ENCODE measurements at regions not wholly inside any gene's neighbourhood (a gene's known extent, or its start where the extent isn't known, plus 50 kb on each side); places are given as distances from the start of the nearest gene placed in this dataset.

- DNase-seq (no peak), ATAC-seq (no peak)
- H3K4me1 ChIP-seq (ENCODE audit: low read depth), result no peaks in the 10 kb centered on the region
- H3K36me3 ChIP-seq (ENCODE audit: low read depth), result no peaks in the 10 kb centered on the region
- no peaks in the 10 kb centered on the region for H3K9me3 ChIP-seq
- no peak overlapping the region for H3K4me3 ChIP-seq
- intact Hi-C loops (cut with DNase I, micrococcal nuclease), result no loop called here
- TF ChIP-seq, protein P1, sequence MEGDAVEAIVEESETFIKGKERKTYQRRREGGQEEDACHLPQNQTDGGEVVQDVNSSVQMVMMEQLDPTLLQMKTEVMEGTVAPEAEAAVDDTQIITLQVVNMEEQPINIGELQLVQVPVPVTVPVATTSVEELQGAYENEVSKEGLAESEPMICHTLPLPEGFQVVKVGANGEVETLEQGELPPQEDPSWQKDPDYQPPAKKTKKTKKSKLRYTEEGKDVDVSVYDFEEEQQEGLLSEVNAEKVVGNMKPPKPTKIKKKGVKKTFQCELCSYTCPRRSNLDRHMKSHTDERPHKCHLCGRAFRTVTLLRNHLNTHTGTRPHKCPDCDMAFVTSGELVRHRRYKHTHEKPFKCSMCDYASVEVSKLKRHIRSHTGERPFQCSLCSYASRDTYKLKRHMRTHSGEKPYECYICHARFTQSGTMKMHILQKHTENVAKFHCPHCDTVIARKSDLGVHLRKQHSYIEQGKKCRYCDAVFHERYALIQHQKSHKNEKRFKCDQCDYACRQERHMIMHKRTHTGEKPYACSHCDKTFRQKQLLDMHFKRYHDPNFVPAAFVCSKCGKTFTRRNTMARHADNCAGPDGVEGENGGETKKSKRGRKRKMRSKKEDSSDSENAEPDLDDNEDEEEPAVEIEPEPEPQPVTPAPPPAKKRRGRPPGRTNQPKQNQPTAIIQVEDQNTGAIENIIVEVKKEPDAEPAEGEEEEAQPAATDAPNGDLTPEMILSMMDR (IDR thresholded peaks at IDR 0.05), result no peak
These were observed 170.8 kb upstream of the SOX1 start for GRCh38 chr13:111895896-111896821.

DNA sequence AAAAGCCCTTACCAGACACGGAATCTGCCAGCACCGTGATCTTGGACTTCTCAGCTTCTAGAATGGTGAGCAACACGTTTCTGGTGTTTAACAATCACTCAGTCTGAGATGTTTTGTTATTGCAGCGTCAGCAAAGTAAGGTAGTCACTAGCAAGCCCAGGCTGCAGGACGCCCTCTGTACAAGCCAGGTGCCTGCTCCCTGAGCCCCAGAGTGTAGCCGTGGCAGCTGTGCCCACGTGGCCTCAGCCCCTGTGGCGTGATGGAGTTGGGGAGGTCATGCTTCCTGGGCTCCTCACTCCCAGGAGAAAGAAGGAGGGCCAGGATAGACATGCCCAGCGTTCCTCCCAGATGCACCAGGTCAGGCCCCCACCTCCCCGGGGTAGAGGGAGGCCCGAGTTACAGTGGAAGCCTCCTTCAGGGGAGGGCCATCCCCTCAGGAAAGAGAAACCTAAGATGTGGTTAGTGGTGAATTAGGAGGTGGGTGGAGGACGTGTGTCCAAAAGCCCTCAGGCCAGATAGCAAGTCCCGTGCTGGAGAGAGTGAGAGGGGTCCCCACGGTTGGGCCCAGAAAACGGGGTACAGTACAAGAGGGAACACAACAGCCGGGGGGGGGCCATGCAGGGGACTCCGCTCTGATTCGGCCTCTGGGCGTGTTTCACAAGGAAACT, 169.6 kb upstream of the SOX1 start:
- Histone ChIP-seq H3K36me3 (ENCODE audit: low read depth) (no peaks in the 10 kb centered on the region), H3K4me3 (no peak overlapping the region), H3K4me1 (ENCODE audit: low read depth) (no peaks in the 10 kb centered on the region), H3K9me3 (no peaks in the 10 kb centered on the region)
- TF ChIP-seq, protein P1 (IDR thresholded peaks at IDR 0.05), result no peak
- DNase-seq (no peak), ATAC-seq (no peak)
- intact Hi-C loops (cut with DNase I, micrococcal nuclease), result no loop called here

DNA sequence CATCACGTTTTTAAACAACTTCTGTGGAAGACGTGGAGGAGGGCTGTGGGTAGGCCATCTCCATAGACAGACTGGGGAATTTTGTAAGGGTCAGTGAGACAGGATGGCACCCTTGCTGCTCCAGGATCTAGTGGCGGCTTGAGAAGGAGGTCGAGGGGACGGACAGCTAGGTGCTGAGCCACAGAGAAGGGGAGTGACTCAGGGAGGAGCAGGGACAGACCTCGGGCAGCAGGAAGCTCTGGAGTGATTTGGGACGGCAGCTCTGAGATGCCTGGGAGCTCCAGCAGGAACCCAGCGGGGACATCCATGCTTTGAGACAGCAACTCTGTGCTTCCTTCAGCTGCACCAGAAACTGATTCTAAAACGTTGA, 169.1 kb upstream of the SOX1 start:
- H3K9me3 ChIP-seq, result no peaks in the 10 kb centered on the region
- intact Hi-C loops (cut with DNase I, micrococcal nuclease), result no loop called here
- no peak overlapping the region for H3K4me3 ChIP-seq
- no peak for DNase-seq
- no peaks in the 10 kb centered on the region for H3K36me3 ChIP-seq (ENCODE audit: low read depth)
- no peak for ATAC-seq
- TF ChIP-seq, protein P1 (IDR thresholded peaks at IDR 0.05), result no peak
- no peaks in the 10 kb centered on the region for H3K4me1 ChIP-seq (ENCODE audit: low read depth)

DNA sequence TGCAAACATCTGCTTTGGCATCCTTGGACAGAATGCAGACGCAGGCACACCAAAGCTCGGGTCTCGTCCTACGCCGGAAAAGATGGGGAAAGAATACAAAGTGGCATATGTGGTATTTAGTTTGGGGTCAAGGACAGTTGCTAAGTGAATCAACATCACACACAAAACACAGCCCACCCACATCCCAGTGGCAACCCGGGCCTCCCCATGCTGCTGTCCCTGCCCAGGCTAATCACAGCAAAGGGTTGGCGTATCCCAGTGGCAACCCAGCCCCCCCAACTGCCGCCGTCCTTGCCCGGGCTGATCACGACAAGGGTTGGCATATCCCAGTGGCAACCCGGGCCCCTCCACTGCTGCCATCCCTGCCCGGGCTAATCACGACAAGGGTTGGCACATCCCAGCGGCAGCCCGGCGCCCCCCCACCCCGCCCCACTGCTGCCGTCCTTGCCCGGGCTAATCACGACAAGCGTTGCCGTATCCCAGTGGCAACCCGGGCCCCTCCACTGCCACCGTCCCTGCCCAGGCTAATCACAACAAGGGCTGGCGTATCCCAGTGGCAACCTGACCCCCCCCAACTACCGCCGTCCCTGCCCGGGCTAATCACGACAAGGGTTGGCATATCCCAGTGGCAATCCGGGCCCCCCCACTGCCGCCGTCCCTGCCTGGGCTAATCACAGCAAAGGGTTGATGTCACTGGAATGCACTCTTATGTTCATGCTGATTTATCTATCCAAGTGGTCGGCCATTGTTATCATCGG, 167.8 kb upstream of the SOX1 start:
- H3K9me3 ChIP-seq, result no peaks in the 10 kb centered on the region
- TF ChIP-seq, protein P1 (IDR thresholded peaks at IDR 0.05), result no peak
- no peak for DNase-seq
- intact Hi-C loops (cut with DNase I, micrococcal nuclease), result no loop called here
- H3K4me3 ChIP-seq, result no peak overlapping the region
- H3K36me3 ChIP-seq (ENCODE audit: low read depth), result no peaks in the 10 kb centered on the region
- no peaks in the 10 kb centered on the region for H3K4me1 ChIP-seq (ENCODE audit: low read depth)
- ATAC-seq, result no peak

- H3K36me3 ChIP-seq (ENCODE audit: low read depth), result no peaks in the 10 kb centered on the region
- no peak for ATAC-seq
- H3K4me1 ChIP-seq (ENCODE audit: low read depth), result no peaks in the 10 kb centered on the region
- H3K4me3 ChIP-seq, result no peak overlapping the region
- TF ChIP-seq, protein P1 (IDR thresholded peaks at IDR 0.05), result no peak
- no peaks in the 10 kb centered on the region for H3K9me3 ChIP-seq
- intact Hi-C loops (cut with DNase I, micrococcal nuclease), result no loop called here
- no peak for DNase-seq
These were observed 167.1 kb upstream of the SOX1 start for GRCh38 chr13:111899714-111900389.
